Activated CD4-positive, alpha-beta T cell treated with anti-CD3 and anti-CD28 coated beads for 24 hours (primary cell): ENCODE measurements at regions not wholly inside any gene's neighbourhood (a gene's known extent, or its start where the extent isn't known, plus 50 kb on each side); places are given as distances from the start of the nearest gene placed in this dataset.
A peak's percentile ranks its signal among the peaks of the same experiment; 100 is the strongest.

ENCODE experiments used
- DNase-seq, 2 donors: peaks; one replicate each; pipeline ENCODE4 v3.0.0-alpha.2; 2020; ENCODE audit warnings: low read depth in 2 of 2

GRCh38 chr1:22315315-22316078, 136.2 kb upstream of the ZBTB40 start:
- no peak for DNase-seq

GRCh38 chr1:22317231-22317919, 134.3 kb upstream of the ZBTB40 start:
- DNase-seq = peak in 1 of 2 donors; percentile 5

GRCh38 chr1:22317920-22318243, 133.8 kb upstream of the ZBTB40 start:
- DNase-seq = no peak

GRCh38 chr1:22318279-22318981, 133.2 kb upstream of the ZBTB40 start:
- no peak for DNase-seq

- DNase-seq = no peak
Observed at GRCh38 chr1:22319608-22320007, 132.0 kb upstream of the ZBTB40 start.

- DNase-seq = no peak
Observed at GRCh38 chr1:22320587-22321344, 130.9 kb upstream of the ZBTB40 start.

- no peak for DNase-seq
Observed at GRCh38 chr1:22321917-22322316, 129.7 kb upstream of the ZBTB40 start.

GRCh38 chr1:22323141-22323845, 128.4 kb upstream of the ZBTB40 start:
- no peak for DNase-seq

- DNase-seq = no peak
Observed at GRCh38 chr1:22323846-22324504, 127.7 kb upstream of the ZBTB40 start.

GRCh38 chr1:22325531-22326371, 125.9 kb upstream of the ZBTB40 start:
- no peak for DNase-seq

- DNase-seq = no peak
Observed at GRCh38 chr1:22326372-22326915, 125.2 kb upstream of the ZBTB40 start.

GRCh38 chr1:22326931-22327330, 124.7 kb upstream of the ZBTB40 start:
- no peak for DNase-seq

GRCh38 chr1:22327411-22327810, 124.2 kb upstream of the ZBTB40 start:
- no peak for DNase-seq

- DNase-seq = no peak
Observed at GRCh38 chr1:22328331-22329147, 123.1 kb upstream of the ZBTB40 start.

- no peak for DNase-seq
Observed at GRCh38 chr1:22329148-22329515, 122.5 kb upstream of the ZBTB40 start.

GRCh38 chr1:22330092-22330759, 121.4 kb upstream of the ZBTB40 start:
- no peak for DNase-seq

GRCh38 chr1:22330760-22331119, 120.9 kb upstream of the ZBTB40 start:
- DNase-seq = no peak

- DNase-seq = no peak
Observed at GRCh38 chr1:22331618-22332423, 119.8 kb upstream of the ZBTB40 start.
